ENCODE measurements at regions not wholly inside any gene's neighbourhood (a gene's known extent, or its start where the extent isn't known, plus 50 kb on each side); places are given as distances from the start of the nearest gene placed in this dataset.

DNA sequence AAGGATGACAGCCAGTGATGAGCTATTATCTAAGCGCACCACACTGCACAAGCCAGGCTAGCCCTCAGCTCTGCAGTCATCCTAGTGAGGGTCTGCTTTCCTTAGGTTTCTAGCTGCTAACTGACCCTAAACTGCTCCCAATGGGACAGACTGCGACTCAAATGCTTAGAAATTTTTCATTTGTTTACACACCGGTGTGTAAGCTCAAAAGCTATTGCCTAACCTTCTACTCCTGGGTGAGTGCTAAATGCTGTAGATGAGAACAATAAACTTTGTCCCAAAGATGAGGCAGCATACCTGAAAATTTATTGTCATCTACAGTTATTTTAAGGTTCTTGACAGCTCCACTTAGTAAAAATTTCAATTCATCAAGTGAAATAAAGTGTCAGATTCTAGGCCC is 311.4 kb downstream of the TMEM167A start:
- no peak overlapping the region for H3K4me3 Mint-ChIP-seq (ENCODE audit: unreplicated experiment)
- no peak overlapping the region for H3K27ac ChIP-seq (ENCODE audit: low read depth, low read length)
- DNase-seq (ENCODE audit: low read depth) (no peak), FAIRE-seq (no peak)
- no peak overlapping the region for H2AFZ ChIP-seq (ENCODE audit: low read depth, low read length)
- peaks cover 3% of the 10 kb centered on the region for H3K9me3 ChIP-seq (ENCODE audit: insufficient read depth, low read depth, low read length)
- no peaks in the 10 kb centered on the region for H4K20me1 ChIP-seq (ENCODE audit: insufficient read depth, low read length)
- H3K27me3 Mint-ChIP-seq (ENCODE audit: low read depth, unreplicated experiment) = no peaks in the 10 kb centered on the region
- peaks cover 2% of the 10 kb centered on the region for H3K9me3 Mint-ChIP-seq (ENCODE audit: unreplicated experiment)
- TF ChIP-seq, protein P1, sequence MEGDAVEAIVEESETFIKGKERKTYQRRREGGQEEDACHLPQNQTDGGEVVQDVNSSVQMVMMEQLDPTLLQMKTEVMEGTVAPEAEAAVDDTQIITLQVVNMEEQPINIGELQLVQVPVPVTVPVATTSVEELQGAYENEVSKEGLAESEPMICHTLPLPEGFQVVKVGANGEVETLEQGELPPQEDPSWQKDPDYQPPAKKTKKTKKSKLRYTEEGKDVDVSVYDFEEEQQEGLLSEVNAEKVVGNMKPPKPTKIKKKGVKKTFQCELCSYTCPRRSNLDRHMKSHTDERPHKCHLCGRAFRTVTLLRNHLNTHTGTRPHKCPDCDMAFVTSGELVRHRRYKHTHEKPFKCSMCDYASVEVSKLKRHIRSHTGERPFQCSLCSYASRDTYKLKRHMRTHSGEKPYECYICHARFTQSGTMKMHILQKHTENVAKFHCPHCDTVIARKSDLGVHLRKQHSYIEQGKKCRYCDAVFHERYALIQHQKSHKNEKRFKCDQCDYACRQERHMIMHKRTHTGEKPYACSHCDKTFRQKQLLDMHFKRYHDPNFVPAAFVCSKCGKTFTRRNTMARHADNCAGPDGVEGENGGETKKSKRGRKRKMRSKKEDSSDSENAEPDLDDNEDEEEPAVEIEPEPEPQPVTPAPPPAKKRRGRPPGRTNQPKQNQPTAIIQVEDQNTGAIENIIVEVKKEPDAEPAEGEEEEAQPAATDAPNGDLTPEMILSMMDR (IDR thresholded peaks at IDR 0.05; ENCODE audit: insufficient read depth, low read depth, low read length) = no peak
- no peak for TF ChIP-seq EZH2 (IDR thresholded peaks at IDR 0.05; ENCODE audit: insufficient read depth, low read length)
- no peak overlapping the region for H3K27ac Mint-ChIP-seq (ENCODE audit: unreplicated experiment)
- H3K4me3 ChIP-seq (ENCODE audit: insufficient read depth, low read depth, low read length) = no peak overlapping the region
- H3K9ac ChIP-seq (ENCODE audit: low read length) = no peak overlapping the region
- H3K4me2 ChIP-seq (ENCODE audit: low read length) = no peak overlapping the region
- no peaks in the 10 kb centered on the region for H3K36me3 ChIP-seq (ENCODE audit: insufficient read depth, low read length)
- H3K4me1 ChIP-seq (ENCODE audit: insufficient read depth, low read length) = no peaks in the 10 kb centered on the region
- H3K79me2 ChIP-seq (ENCODE audit: insufficient read depth, low read length) = no peaks in the 10 kb centered on the region
- H3K36me3 Mint-ChIP-seq (ENCODE audit: low read depth, unreplicated experiment) = no peaks in the 10 kb centered on the region
- H3K27me3 ChIP-seq (ENCODE audit: insufficient read depth, low read length) = no peaks in the 10 kb centered on the region
- H3K4me1 Mint-ChIP-seq (ENCODE audit: low read depth, unreplicated experiment) = no peaks in the 10 kb centered on the region

DNA sequence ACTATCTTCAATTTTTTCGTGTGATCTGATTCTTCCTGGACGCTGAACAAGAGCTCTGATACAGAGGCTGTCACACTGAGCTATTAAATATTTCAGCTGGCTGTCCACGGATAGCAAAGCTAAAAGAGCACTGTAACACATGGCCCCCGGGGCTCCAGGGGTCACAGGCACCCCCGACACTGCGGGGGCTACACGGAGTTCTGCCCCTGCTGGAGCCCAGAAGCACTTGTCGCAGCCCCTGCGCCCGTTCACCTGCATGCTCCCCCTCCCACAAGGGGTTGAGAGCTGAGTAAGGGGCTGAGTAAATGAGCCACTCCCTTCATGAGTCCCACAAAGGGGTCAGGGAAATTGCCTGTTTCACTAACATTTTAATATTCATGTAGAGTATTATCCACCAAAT is 316.3 kb downstream of the TMEM167A start:
- no peak for TF ChIP-seq EZH2 (IDR thresholded peaks at IDR 0.05; ENCODE audit: insufficient read depth, low read length)
- TF ChIP-seq, protein P1 (IDR thresholded peaks at IDR 0.05; ENCODE audit: insufficient read depth, low read depth, low read length) = no peak
- FAIRE-seq = no peak
- Mint-ChIP-seq H3K36me3 (ENCODE audit: low read depth, unreplicated experiment) (no peaks in the 10 kb centered on the region), H3K27me3 (ENCODE audit: low read depth, unreplicated experiment) (no peaks in the 10 kb centered on the region), H3K9me3 (ENCODE audit: unreplicated experiment) (no peaks in the 10 kb centered on the region), H3K27ac (ENCODE audit: unreplicated experiment) (no peak overlapping the region), H3K4me1 (ENCODE audit: low read depth, unreplicated experiment) (no peaks in the 10 kb centered on the region), H3K4me3 (ENCODE audit: unreplicated experiment) (no peak overlapping the region)
- Histone ChIP-seq H3K9ac (ENCODE audit: low read length) (no peak overlapping the region), H3K4me3 (ENCODE audit: insufficient read depth, low read depth, low read length) (no peak overlapping the region), H3K27me3 (ENCODE audit: insufficient read depth, low read length) (no peaks in the 10 kb centered on the region), H2AFZ (ENCODE audit: low read depth, low read length) (no peak overlapping the region), H3K9me3 (ENCODE audit: insufficient read depth, low read depth, low read length) (no peaks in the 10 kb centered on the region), H3K79me2 (ENCODE audit: insufficient read depth, low read length) (no peaks in the 10 kb centered on the region), H4K20me1 (ENCODE audit: insufficient read depth, low read length) (no peaks in the 10 kb centered on the region), H3K27ac (ENCODE audit: low read depth, low read length) (no peak overlapping the region), H3K4me2 (ENCODE audit: low read length) (no peak overlapping the region), H3K4me1 (ENCODE audit: insufficient read depth, low read length) (no peaks in the 10 kb centered on the region), H3K36me3 (ENCODE audit: insufficient read depth, low read length) (no peaks in the 10 kb centered on the region)
- no peak for DNase-seq (ENCODE audit: low read depth)

DNA sequence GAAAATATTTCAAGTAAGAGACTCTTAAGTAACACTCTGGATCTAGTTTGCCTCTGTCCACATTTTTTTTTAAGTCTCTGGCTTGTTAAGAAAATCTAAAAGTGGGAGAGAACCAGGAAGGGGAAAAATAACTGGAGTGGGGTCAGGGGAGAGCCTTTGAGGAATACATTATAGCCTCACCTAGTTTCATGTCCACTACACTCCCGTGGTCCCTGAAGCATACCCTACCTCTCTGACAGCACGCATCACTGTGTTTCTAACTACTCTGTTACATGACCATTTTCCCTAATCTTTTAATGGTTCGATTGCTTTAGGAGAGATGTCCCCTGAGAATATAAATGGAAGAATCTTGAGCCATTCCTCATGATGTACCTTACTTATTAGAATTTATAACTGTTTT is 318.3 kb downstream of the TMEM167A start:
- Histone ChIP-seq H3K9me3 (ENCODE audit: insufficient read depth, low read depth, low read length) (no peaks in the 10 kb centered on the region), H3K79me2 (ENCODE audit: insufficient read depth, low read length) (no peaks in the 10 kb centered on the region), H3K4me3 (ENCODE audit: insufficient read depth, low read depth, low read length) (no peak overlapping the region), H3K27ac (ENCODE audit: low read depth, low read length) (no peak overlapping the region), H3K27me3 (ENCODE audit: insufficient read depth, low read length) (no peaks in the 10 kb centered on the region), H4K20me1 (ENCODE audit: insufficient read depth, low read length) (no peaks in the 10 kb centered on the region), H3K4me2 (ENCODE audit: low read length) (no peak overlapping the region), H3K4me1 (ENCODE audit: insufficient read depth, low read length) (no peaks in the 10 kb centered on the region), H3K9ac (ENCODE audit: low read length) (no peak overlapping the region), H3K36me3 (ENCODE audit: insufficient read depth, low read length) (no peaks in the 10 kb centered on the region), H2AFZ (ENCODE audit: low read depth, low read length) (no peak overlapping the region)
- H3K9me3 Mint-ChIP-seq (ENCODE audit: unreplicated experiment) = no peaks in the 10 kb centered on the region
- no peaks in the 10 kb centered on the region for H3K4me1 Mint-ChIP-seq (ENCODE audit: low read depth, unreplicated experiment)
- no peak overlapping the region for H3K4me3 Mint-ChIP-seq (ENCODE audit: unreplicated experiment)
- FAIRE-seq = no peak
- no peak for DNase-seq (ENCODE audit: low read depth)
- no peaks in the 10 kb centered on the region for H3K36me3 Mint-ChIP-seq (ENCODE audit: low read depth, unreplicated experiment)
- H3K27me3 Mint-ChIP-seq (ENCODE audit: low read depth, unreplicated experiment) = no peaks in the 10 kb centered on the region
- no peak for TF ChIP-seq EZH2 (IDR thresholded peaks at IDR 0.05; ENCODE audit: insufficient read depth, low read length)
- TF ChIP-seq, protein P1 (IDR thresholded peaks at IDR 0.05; ENCODE audit: insufficient read depth, low read depth, low read length) = no peak
- no peak overlapping the region for H3K27ac Mint-ChIP-seq (ENCODE audit: unreplicated experiment)
